Mammary epithelial cell (primary cell): ENCODE measurements at regions not wholly inside any gene's neighbourhood (a gene's known extent, or its start where the extent isn't known, plus 50 kb on each side); places are given as distances from the start of the nearest gene placed in this dataset.

Source experiments
- EZH2 ChIP-seq: IDR thresholded peaks from 2 replicates; pipeline ENCODE4 v1.6.1; 2012; ENCODE audit warnings: low read length, inconsistent platforms, borderline replicate concordance
- TF ChIP-seq, protein P1 (sequence below), 2 donors: IDR thresholded peaks in 1 of 2; conservative IDR thresholded peaks in 1 of 2; 2 replicates each; pipeline ENCODE4 v1.5.1; 2011 to 2012; ENCODE audit warnings: inconsistent platforms in 2 of 2, low read length in 2 of 2, mild to moderate bottlenecking in 2 of 2, control low read depth in 1 of 2, low read depth in 1 of 2; ENCODE audit not compliant: insufficient read depth in 1 of 2; ENCODE audit errors: extremely low read depth in 1 of 2

- TF ChIP-seq, protein P1, sequence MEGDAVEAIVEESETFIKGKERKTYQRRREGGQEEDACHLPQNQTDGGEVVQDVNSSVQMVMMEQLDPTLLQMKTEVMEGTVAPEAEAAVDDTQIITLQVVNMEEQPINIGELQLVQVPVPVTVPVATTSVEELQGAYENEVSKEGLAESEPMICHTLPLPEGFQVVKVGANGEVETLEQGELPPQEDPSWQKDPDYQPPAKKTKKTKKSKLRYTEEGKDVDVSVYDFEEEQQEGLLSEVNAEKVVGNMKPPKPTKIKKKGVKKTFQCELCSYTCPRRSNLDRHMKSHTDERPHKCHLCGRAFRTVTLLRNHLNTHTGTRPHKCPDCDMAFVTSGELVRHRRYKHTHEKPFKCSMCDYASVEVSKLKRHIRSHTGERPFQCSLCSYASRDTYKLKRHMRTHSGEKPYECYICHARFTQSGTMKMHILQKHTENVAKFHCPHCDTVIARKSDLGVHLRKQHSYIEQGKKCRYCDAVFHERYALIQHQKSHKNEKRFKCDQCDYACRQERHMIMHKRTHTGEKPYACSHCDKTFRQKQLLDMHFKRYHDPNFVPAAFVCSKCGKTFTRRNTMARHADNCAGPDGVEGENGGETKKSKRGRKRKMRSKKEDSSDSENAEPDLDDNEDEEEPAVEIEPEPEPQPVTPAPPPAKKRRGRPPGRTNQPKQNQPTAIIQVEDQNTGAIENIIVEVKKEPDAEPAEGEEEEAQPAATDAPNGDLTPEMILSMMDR (conservative IDR thresholded peaks at IDR 0.05 in 1 of 2, IDR thresholded peaks at IDR 0.05 in 1 of 2; ENCODE audit: extremely low read depth in 1 of 2, insufficient read depth in 1 of 2, low read depth in 1 of 2, low read length in 2 of 2): no peak
- TF ChIP-seq EZH2: no peak
These were observed 55.1 kb downstream of the RHOB start for GRCh38 chr2:20501974-20502373.
